GM12878 (cell line): ENCODE measurements at regions not wholly inside any gene's neighbourhood (a gene's known extent, or its start where the extent isn't known, plus 50 kb on each side); places are given as distances from the start of the nearest gene placed in this dataset.

Experiments
- ATAC-seq: fragments of 200-7000 bp; cut with Tn5 transposase; 3 replicates; pipeline ENCODE4 v1.9.1; 2020; ENCODE audit warnings: mild to moderate bottlenecking, moderate library complexity
- BruUV-seq: library from RNA; stranded (reverse); fragments of 400-500 nt; replicated peaks from 2 replicates; lab custom pipeline; 2021; lab: Mats Ljungman, UMichigan
- CTCF ChIA-PET: fragments of 300-600 bp; sonication (Branson Sonifier 250); formaldehyde crosslinking; extraction: SDS; loops from one replicate; lab custom pipeline; 2021; ENCODE audit warnings: inconsistent platforms; lab: Yijun Ruan, JAX
- POLR2A ChIA-PET: fragments of 350-600 bp; formaldehyde crosslinking; extraction: SDS; loops from one replicate; lab custom pipeline; 2021; ENCODE audit warnings: inconsistent platforms; lab: Charles Lee
- RAD21 ChIA-PET: fragments of 300-600 bp; sonication (Branson Sonifier 250); formaldehyde crosslinking; loops from one replicate; lab custom pipeline; 2023; ENCODE audit warnings: antibody characterized with exemption; ENCODE audit not compliant: unreplicated experiment; lab: Charles Lee
- SMC1A ChIA-PET: fragments of 300-600 bp; sonication (Branson Sonifier 250); formaldehyde crosslinking; loops from one replicate; lab custom pipeline; 2023; ENCODE audit not compliant: unreplicated experiment, uncharacterized antibody; lab: Charles Lee
- DNase-seq: peaks from one replicate; pipeline ENCODE4 v3.0.0-alpha.2; 2011; ENCODE audit warnings: low read depth, low spot score
- FAIRE-seq: peaks from 3 replicates; lab custom pipeline; 2011; peaks lifted over from hg19 to GRCh38; lab: Jason Lieb, UNC
- H2AFZ ChIP-seq: 2 replicates; pipeline ENCODE4 v1.6.0; 2011; ENCODE audit warnings: low read depth, low read length, control low read depth; ENCODE audit not compliant: control insufficient read depth
- H3K27ac ChIP-seq: 2 replicates; pipeline ENCODE4 v1.5.1; 2011; ENCODE audit warnings: control low read depth; ENCODE audit not compliant: control insufficient read depth, insufficient read depth
- H3K27me3 ChIP-seq, 2 experiments: replicated peaks in 1 of 2; 2 replicates each; pipeline versions ENCODE4 v1.6.0 to v1.6.1; 2011; ENCODE audit warnings: low read length in 1 of 2; ENCODE audit not compliant: control insufficient read depth in 2 of 2, insufficient read depth in 2 of 2
- H3K36me3 ChIP-seq, 2 experiments: 2 replicates each; pipeline ENCODE4 v1.5.1; 2011; ENCODE audit warnings: low read length in 1 of 2; ENCODE audit not compliant: control insufficient read depth in 2 of 2, insufficient read depth in 2 of 2
- H3K4me1 ChIP-seq: 2 replicates; pipeline ENCODE4 v1.6.1; 2011; ENCODE audit warnings: mild to moderate bottlenecking, low read length, moderate library complexity, mixed read lengths; ENCODE audit not compliant: control insufficient read depth, insufficient read depth
- H3K4me2 ChIP-seq: 2 replicates; pipeline ENCODE4 v1.6.0; 2011; ENCODE audit warnings: control low read depth; ENCODE audit not compliant: control insufficient read depth, insufficient read depth
- H3K4me3 ChIP-seq: fragments of 200-600 bp; sonication (generic); 2 replicates; pipeline ENCODE4 v1.5.1; 2016
- H3K79me2 ChIP-seq: 2 replicates; pipeline ENCODE4 v1.6.0; 2011; ENCODE audit warnings: low read length; ENCODE audit not compliant: control insufficient read depth, insufficient read depth
- H3K9ac ChIP-seq: 2 replicates; pipeline ENCODE4 v1.8.0; 2011; ENCODE audit warnings: low read length, control low read depth, mixed read lengths; ENCODE audit not compliant: control insufficient read depth, insufficient read depth
- H3K9me3 ChIP-seq: replicated peaks from 3 replicates; pipeline ENCODE4 v1.5.1; 2011; ENCODE audit warnings: mild to moderate bottlenecking, low read length; ENCODE audit not compliant: control insufficient read depth, insufficient read depth
- H4K20me1 ChIP-seq: 2 replicates; pipeline ENCODE4 v1.6.0; 2011; ENCODE audit not compliant: control insufficient read depth, insufficient read depth
- HDGF ChIP-seq: fragments of 450-650 bp; IDR thresholded peaks from 2 replicates; pipeline ENCODE4 v1.6.1; 2016; ENCODE audit warnings: antibody characterized with exemption
- IRF4 ChIP-seq: IDR thresholded peaks from 2 replicates; pipeline ENCODE4 v1.6.1; 2011; ENCODE audit warnings: low read depth, low read length
- JUND ChIP-seq: IDR thresholded peaks from 2 replicates; pipeline ENCODE4 v1.6.1; 2012; ENCODE audit warnings: low read depth, mild to moderate bottlenecking, low read length, improper control_type of control experiment, moderate library complexity
- KAT2A ChIP-seq: conservative IDR thresholded peaks from 2 replicates; pipeline ENCODE4 v1.6.1; 2011; ENCODE audit warnings: low read depth, low read length; ENCODE audit not compliant: control insufficient read depth
- LARP7 ChIP-seq: fragments of 450-650 bp; IDR thresholded peaks from 2 replicates; pipeline ENCODE4 v1.6.1; 2017; ENCODE audit warnings: mild to moderate bottlenecking
- MTA3 ChIP-seq: IDR thresholded peaks from 2 replicates; pipeline ENCODE4 v1.6.1; 2012; ENCODE audit warnings: low read length, inconsistent platforms, borderline replicate concordance
- MXI1 ChIP-seq: fragments of 150-350 bp; IDR thresholded peaks from 2 replicates; pipeline ENCODE4 v1.6.1; 2011; ENCODE audit warnings: low read depth, mild to moderate bottlenecking, inconsistent platforms, low read length, improper control_type of control experiment
- MYB ChIP-seq: fragments of 150-350 bp; IDR thresholded peaks from 2 replicates; pipeline ENCODE4 v1.6.1; 2014; ENCODE audit warnings: mild to moderate bottlenecking, low read depth, low read length, borderline replicate concordance
- POLR2A ChIP-seq: IDR thresholded peaks from 2 replicates; pipeline ENCODE4 v1.6.1; 2011; ENCODE audit warnings: low read depth, mild to moderate bottlenecking, low read length
- POU2F2 ChIP-seq: IDR thresholded peaks from 3 replicates; pipeline ENCODE4 v1.6.1; 2011; ENCODE audit warnings: low read depth, mild to moderate bottlenecking, low read length, borderline replicate concordance
- RAD21 ChIP-seq: IDR thresholded peaks from 2 replicates; pipeline ENCODE4 v1.6.1; 2011; ENCODE audit warnings: mild to moderate bottlenecking, low read depth, low read length, moderate library complexity; ENCODE audit not compliant: insufficient read depth
- RELA ChIP-seq: fragments of 450-650 bp; IDR thresholded peaks from 2 replicates; pipeline ENCODE4 v1.8.0; 2014; ENCODE audit warnings: borderline replicate concordance; ENCODE audit not compliant: partially characterized antibody
- ZNF24 ChIP-seq: fragments of 450-650 bp; IDR thresholded peaks from 2 replicates; pipeline ENCODE4 v1.6.1; 2017; ENCODE audit warnings: antibody characterized with exemption, mild to moderate bottlenecking
- ZZZ3 ChIP-seq: IDR thresholded peaks from 2 replicates; pipeline ENCODE4 v1.6.1; 2011; ENCODE audit warnings: low read depth; ENCODE audit not compliant: control insufficient read depth, insufficient read length
- WGBS: methylation state at CpG from one replicate; pipeline ENCODE4 v1.1.6; 2016; ENCODE audit warnings: low lambda C conversion rate; ENCODE audit not compliant: insufficient replicate concordance, insufficient coverage; ENCODE audit errors: missing lambda C conversion rate; 5-methylcytosine and 5-hydroxymethylcytosine counted together
- in situ Hi-C: fragments of 300-500 bp; cut with MboI; formaldehyde crosslinking; loops from 9 replicates; pipeline ENCODE4 v1.14.3; 2018; ENCODE audit warnings: mixed read lengths
- intact Hi-C: fragments of 100-400 bp; cut with micrococcal nuclease; formaldehyde crosslinking; loops from one replicate; pipeline ENCODE4 v1.14.2; 2022; ENCODE audit not compliant: unreplicated experiment
- TF ChIP-seq, protein P1 (sequence below): fragments of 450-650 bp; IDR thresholded peaks from 2 replicates; pipeline ENCODE4 v1.6.1; 2017; ENCODE audit warnings: mild to moderate bottlenecking, moderate library complexity
- TF ChIP-seq, protein P2 (sequence below): IDR thresholded peaks from 2 replicates; pipeline ENCODE4 v1.6.1; 2012; ENCODE audit warnings: low read depth, low read length, improper control_type of control experiment
- TF ChIP-seq, protein P3 (sequence below), 3 experiments: IDR thresholded peaks in 2 of 3; conservative IDR thresholded peaks in 1 of 3; 2 replicates each; pipeline ENCODE4 v1.5.1; 2011; ENCODE audit warnings: low read depth in 3 of 3, low read length in 3 of 3, mild to moderate bottlenecking in 3 of 3, control low read depth in 2 of 3, moderate library complexity in 2 of 3, inconsistent platforms in 1 of 3, mixed read lengths in 1 of 3; ENCODE audit not compliant: control insufficient read depth in 2 of 3, insufficient read depth in 1 of 3; ENCODE audit errors: extremely low read depth in 1 of 3

DNA sequence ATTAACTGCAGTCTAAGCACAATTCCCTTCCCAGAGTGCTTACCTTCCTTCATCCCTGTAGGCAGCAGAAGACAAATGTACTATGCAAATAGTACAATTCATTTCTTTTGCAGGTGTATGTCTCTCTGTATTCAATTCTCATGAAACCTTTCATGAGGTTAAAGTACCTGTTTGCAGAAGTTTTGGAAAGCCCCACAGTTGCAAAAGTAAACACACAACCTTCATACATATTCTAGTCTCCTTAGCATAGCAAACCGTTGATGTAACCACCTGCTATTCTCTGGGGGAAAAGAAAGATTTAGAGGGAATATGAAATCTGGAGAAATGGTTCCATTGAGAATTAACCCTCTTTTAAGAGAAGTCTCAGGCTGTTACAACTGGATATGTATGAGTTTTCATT lies 200.3 kb upstream of the SUCLG2 start (continued):
- TF ChIP-seq ZZZ3 (no peak), POU2F2 (no peak), LARP7 (no peak), JUND (no peak), RAD21 (no peak), ZNF24 (no peak), KAT2A (no peak), POLR2A (no peak)
- TF ChIP-seq, protein P1, sequence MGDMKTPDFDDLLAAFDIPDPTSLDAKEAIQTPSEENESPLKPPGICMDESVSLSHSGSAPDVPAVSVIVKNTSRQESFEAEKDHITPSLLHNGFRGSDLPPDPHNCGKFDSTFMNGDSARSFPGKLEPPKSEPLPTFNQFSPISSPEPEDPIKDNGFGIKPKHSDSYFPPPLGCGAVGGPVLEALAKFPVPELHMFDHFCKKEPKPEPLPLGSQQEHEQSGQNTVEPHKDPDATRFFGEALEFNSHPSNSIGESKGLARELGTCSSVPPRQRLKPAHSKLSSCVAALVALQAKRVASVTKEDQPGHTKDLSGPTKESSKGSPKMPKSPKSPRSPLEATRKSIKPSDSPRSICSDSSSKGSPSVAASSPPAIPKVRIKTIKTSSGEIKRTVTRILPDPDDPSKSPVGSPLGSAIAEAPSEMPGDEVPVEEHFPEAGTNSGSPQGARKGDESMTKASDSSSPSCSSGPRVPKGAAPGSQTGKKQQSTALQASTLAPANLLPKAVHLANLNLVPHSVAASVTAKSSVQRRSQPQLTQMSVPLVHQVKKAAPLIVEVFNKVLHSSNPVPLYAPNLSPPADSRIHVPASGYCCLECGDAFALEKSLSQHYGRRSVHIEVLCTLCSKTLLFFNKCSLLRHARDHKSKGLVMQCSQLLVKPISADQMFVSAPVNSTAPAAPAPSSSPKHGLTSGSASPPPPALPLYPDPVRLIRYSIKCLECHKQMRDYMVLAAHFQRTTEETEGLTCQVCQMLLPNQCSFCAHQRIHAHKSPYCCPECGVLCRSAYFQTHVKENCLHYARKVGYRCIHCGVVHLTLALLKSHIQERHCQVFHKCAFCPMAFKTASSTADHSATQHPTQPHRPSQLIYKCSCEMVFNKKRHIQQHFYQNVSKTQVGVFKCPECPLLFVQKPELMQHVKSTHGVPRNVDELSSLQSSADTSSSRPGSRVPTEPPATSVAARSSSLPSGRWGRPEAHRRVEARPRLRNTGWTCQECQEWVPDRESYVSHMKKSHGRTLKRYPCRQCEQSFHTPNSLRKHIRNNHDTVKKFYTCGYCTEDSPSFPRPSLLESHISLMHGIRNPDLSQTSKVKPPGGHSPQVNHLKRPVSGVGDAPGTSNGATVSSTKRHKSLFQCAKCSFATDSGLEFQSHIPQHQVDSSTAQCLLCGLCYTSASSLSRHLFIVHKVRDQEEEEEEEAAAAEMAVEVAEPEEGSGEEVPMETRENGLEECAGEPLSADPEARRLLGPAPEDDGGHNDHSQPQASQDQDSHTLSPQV: no peak

DNA sequence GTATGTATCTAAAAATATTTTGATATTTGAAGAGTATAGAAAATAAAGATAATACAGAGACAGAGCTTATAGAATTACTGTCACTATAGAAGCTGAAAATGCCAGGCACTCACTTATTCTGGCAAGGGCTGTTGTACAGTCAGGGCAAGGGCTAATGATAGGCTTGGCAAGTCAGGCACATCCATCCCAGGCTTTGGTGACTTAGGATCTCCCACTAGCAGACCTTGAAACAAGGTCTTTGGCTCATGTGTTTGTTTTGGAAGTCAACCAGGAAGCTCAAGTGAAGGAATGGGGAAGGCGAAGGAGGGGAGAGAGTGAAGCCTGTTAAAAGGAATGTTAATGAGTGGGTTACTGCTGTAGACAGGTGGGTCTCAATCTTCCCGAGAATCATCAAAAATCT lies 199.1 kb upstream of the SUCLG2 start:
- SMC1A ChIA-PET: no interaction called here
- TF ChIP-seq HDGF: no peak
- TF ChIP-seq MYB: no peak
- no peak for TF ChIP-seq IRF4
- TF ChIP-seq, protein P2, sequence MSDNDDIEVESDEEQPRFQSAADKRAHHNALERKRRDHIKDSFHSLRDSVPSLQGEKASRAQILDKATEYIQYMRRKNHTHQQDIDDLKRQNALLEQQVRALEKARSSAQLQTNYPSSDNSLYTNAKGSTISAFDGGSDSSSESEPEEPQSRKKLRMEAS: no peak
- TF ChIP-seq, protein P3, sequence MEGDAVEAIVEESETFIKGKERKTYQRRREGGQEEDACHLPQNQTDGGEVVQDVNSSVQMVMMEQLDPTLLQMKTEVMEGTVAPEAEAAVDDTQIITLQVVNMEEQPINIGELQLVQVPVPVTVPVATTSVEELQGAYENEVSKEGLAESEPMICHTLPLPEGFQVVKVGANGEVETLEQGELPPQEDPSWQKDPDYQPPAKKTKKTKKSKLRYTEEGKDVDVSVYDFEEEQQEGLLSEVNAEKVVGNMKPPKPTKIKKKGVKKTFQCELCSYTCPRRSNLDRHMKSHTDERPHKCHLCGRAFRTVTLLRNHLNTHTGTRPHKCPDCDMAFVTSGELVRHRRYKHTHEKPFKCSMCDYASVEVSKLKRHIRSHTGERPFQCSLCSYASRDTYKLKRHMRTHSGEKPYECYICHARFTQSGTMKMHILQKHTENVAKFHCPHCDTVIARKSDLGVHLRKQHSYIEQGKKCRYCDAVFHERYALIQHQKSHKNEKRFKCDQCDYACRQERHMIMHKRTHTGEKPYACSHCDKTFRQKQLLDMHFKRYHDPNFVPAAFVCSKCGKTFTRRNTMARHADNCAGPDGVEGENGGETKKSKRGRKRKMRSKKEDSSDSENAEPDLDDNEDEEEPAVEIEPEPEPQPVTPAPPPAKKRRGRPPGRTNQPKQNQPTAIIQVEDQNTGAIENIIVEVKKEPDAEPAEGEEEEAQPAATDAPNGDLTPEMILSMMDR (IDR thresholded peaks at IDR 0.05 in 2 of 3, conservative IDR thresholded peaks at IDR 0.05 in 1 of 3; ENCODE audit: control insufficient read depth in 2 of 3, extremely low read depth in 1 of 3, insufficient read depth in 1 of 3, low read depth in 3 of 3, low read length in 3 of 3): no peak
- no peak for TF ChIP-seq MXI1
- no peak for TF ChIP-seq MTA3
- no peak for TF ChIP-seq JUND
- TF ChIP-seq RELA: no peak

More for the DNA sequence above, 199.1 kb upstream of the SUCLG2 start:
- in situ Hi-C loops (no loop called here), intact Hi-C loops (no loop called here)
- no peaks in the 10 kb centered on the region for H3K9me3 ChIP-seq
- FAIRE-seq (no peak), ATAC-seq (no peak), DNase-seq (no peak)
- ChIA-PET CTCF (interaction anchor here (0.6 to 1.5 kb wide), 2 partner anchors 14 to 440 kb away, joined by 3 read pairs; no protein-coding TSS in a partner anchor), RAD21 (no interaction called here), POLR2A (no interaction called here)
- H2AFZ ChIP-seq: no peak overlapping the region
- no TSS peak for BruUV-seq
- no peaks in the 10 kb centered on the region for H3K27me3 ChIP-seq
- 51% methylated on average over 2 of the region's 2 CpGs for WGBS
- no peaks in the 10 kb centered on the region for H3K79me2 ChIP-seq
- no peak overlapping the region for H3K4me2 ChIP-seq
- no peaks in the 10 kb centered on the region for H3K4me1 ChIP-seq
- H3K4me3 ChIP-seq: no peak overlapping the region
- no peak overlapping the region for H3K9ac ChIP-seq
- no peaks in the 10 kb centered on the region for H3K36me3 ChIP-seq
- no peaks in the 10 kb centered on the region for H4K20me1 ChIP-seq
- no peak overlapping the region for H3K27ac ChIP-seq
